Peyer's patch (tissue), 4 donors: ENCODE measurements at regions not wholly inside any gene's neighbourhood (a gene's known extent, or its start where the extent isn't known, plus 50 kb on each side); places are given as distances from the start of the nearest gene placed in this dataset.

Source experiments
- DNase-seq, 3 donors: peaks; one replicate each; pipeline ENCODE4 v3.0.0-alpha.2; 2017 to 2019
- H3K27ac ChIP-seq, 4 donors: fragments of 200-600 bp; sonication (generic); one replicate each; pipeline ENCODE4 v1.5.1; 2016 to 2019
- H3K27me3 ChIP-seq, 2 donors: fragments of 200-600 bp; sonication (generic); one replicate each; pipeline ENCODE4 v1.5.1; 2019
- H3K36me3 ChIP-seq, 3 donors: fragments of 200-600 bp; sonication (generic); one replicate each; pipeline ENCODE4 v1.5.1; 2016 to 2019
- H3K4me1 ChIP-seq, 4 donors: fragments of 200-600 bp; sonication (generic); one replicate each; pipeline ENCODE4 v1.5.1; 2016 to 2019
- H3K4me3 ChIP-seq, 4 donors: fragments of 200-600 bp; sonication (generic); 1 replicate in 3 of 4; 2 replicates in 1 of 4; pipeline ENCODE4 v1.5.1; 2016 to 2019; ENCODE audit warnings: mild to moderate bottlenecking in 1 of 4
- H3K9me3 ChIP-seq, 4 donors: fragments of 200-600 bp; sonication (generic); one replicate each; pipeline ENCODE4 v1.5.1; 2016 to 2019; ENCODE audit warnings: mild to moderate bottlenecking in 1 of 4
- CTCF ChIP-seq, 6 experiments: fragments of 450-650 bp in 4 of 6; fragments of 200-600 bp in 2 of 6; sonication (generic) in 1 of 6; IDR thresholded peaks; one replicate each; pipeline ENCODE4 v1.5.1; 2017 to 2019; ENCODE audit warnings: antibody characterized with exemption in 6 of 6, mild to moderate bottlenecking in 3 of 6, moderate library complexity in 1 of 6
- POLR2A ChIP-seq, 2 donors: fragments of 450-650 bp; IDR thresholded peaks; one replicate each; pipeline ENCODE4 v1.5.1; 2017; ENCODE audit warnings: antibody characterized with exemption in 2 of 2, mild to moderate bottlenecking in 2 of 2, moderate library complexity in 2 of 2

- no peaks in the 10 kb centered on the region for H3K4me1 ChIP-seq
- no peaks in the 10 kb centered on the region for H3K9me3 ChIP-seq
- TF ChIP-seq POLR2A (IDR thresholded peaks at IDR 0.05) (no peak), CTCF (IDR thresholded peaks at IDR 0.05) (no peak)
- H3K36me3 ChIP-seq = no peaks in the 10 kb centered on the region
- H3K4me3 ChIP-seq = no peak overlapping the region
- no peaks in the 10 kb centered on the region for H3K27me3 ChIP-seq
- DNase-seq = no peak
- H3K27ac ChIP-seq = no peak overlapping the region
Measured at GRCh38 chr7:68384581-68384980, 1213.7 kb upstream of the AUTS2 start.

GRCh38 chr7:68393051-68393450 lies 1205.2 kb upstream of the AUTS2 start:
- TF ChIP-seq POLR2A (IDR thresholded peaks at IDR 0.05) (no peak), CTCF (IDR thresholded peaks at IDR 0.05) (no peak)
- no peaks in the 10 kb centered on the region for H3K9me3 ChIP-seq
- DNase-seq = no peak

GRCh38 chr7:68394131-68394530 lies 1204.1 kb upstream of the AUTS2 start:
- Histone ChIP-seq H3K27ac (no peak overlapping the region), H3K9me3 (no peaks in the 10 kb centered on the region), H3K4me1 (no peaks in the 10 kb centered on the region), H3K27me3 (no peaks in the 10 kb centered on the region), H3K36me3 (no peaks in the 10 kb centered on the region), H3K4me3 (no peak overlapping the region)
- TF ChIP-seq CTCF (IDR thresholded peaks at IDR 0.05) = no peak
- no peak for TF ChIP-seq POLR2A (IDR thresholded peaks at IDR 0.05)
- no peak for DNase-seq

More at GRCh38 chr7:68393051-68393450, 1205.2 kb upstream of the AUTS2 start:
- Histone ChIP-seq H3K27ac (no peak overlapping the region), H3K4me1 (no peaks in the 10 kb centered on the region), H3K27me3 (no peaks in the 10 kb centered on the region), H3K36me3 (no peaks in the 10 kb centered on the region), H3K4me3 (no peak overlapping the region)

GRCh38 chr7:68399991-68400590 lies 1198.2 kb upstream of the AUTS2 start:
- Histone ChIP-seq H3K4me1 (no peaks in the 10 kb centered on the region), H3K27ac (no peak overlapping the region), H3K9me3 (no peaks in the 10 kb centered on the region), H3K4me3 (no peak overlapping the region), H3K36me3 (no peaks in the 10 kb centered on the region), H3K27me3 (no peaks in the 10 kb centered on the region)
- TF ChIP-seq CTCF (IDR thresholded peaks at IDR 0.05) (no peak), POLR2A (IDR thresholded peaks at IDR 0.05) (no peak)
- DNase-seq = no peak

- Histone ChIP-seq H3K4me3 (no peak overlapping the region), H3K4me1 (no peaks in the 10 kb centered on the region), H3K9me3 (no peaks in the 10 kb centered on the region), H3K27me3 (no peaks in the 10 kb centered on the region), H3K36me3 (no peaks in the 10 kb centered on the region), H3K27ac (no peak overlapping the region)
- TF ChIP-seq POLR2A (IDR thresholded peaks at IDR 0.05) (no peak), CTCF (IDR thresholded peaks at IDR 0.05) (no peak)
- no peak for DNase-seq
Measured at GRCh38 chr7:68400783-68401182, 1197.5 kb upstream of the AUTS2 start.

GRCh38 chr7:68401313-68401712 lies 1197.0 kb upstream of the AUTS2 start:
- H3K4me3 ChIP-seq = no peak overlapping the region
- no peaks in the 10 kb centered on the region for H3K4me1 ChIP-seq
- no peaks in the 10 kb centered on the region for H3K9me3 ChIP-seq
- no peaks in the 10 kb centered on the region for H3K27me3 ChIP-seq
- H3K27ac ChIP-seq = no peak overlapping the region
- TF ChIP-seq POLR2A (IDR thresholded peaks at IDR 0.05) (no peak), CTCF (IDR thresholded peaks at IDR 0.05) (no peak)
- no peak for DNase-seq
- H3K36me3 ChIP-seq = no peaks in the 10 kb centered on the region
